NT2/D1 (cell line): ENCODE measurements at regions not wholly inside any gene's neighbourhood (a gene's known extent, or its start where the extent isn't known, plus 50 kb on each side); places are given as distances from the start of the nearest gene placed in this dataset.

ENCODE experiments used
- DNase-seq: peaks from one replicate; pipeline ENCODE4 v3.0.0-alpha.2; 2011; ENCODE audit warnings: low read depth, low spot score
- H3K27me3 ChIP-seq: 2 replicates; pipeline ENCODE4 v1.6.0; 2011; ENCODE audit warnings: mild to moderate bottlenecking; ENCODE audit not compliant: insufficient read length, insufficient read depth
- H3K36me3 ChIP-seq: 2 replicates; pipeline ENCODE4 v1.6.1; 2011; ENCODE audit warnings: mild to moderate bottlenecking, low read length, mixed read lengths; ENCODE audit not compliant: insufficient read depth, insufficient read length
- H3K4me1 ChIP-seq: 2 replicates; pipeline ENCODE4 v1.5.1; 2011; ENCODE audit not compliant: insufficient read depth, insufficient read length
- H3K4me3 ChIP-seq: 2 replicates; pipeline ENCODE4 v1.5.1; 2011; ENCODE audit warnings: low read depth; ENCODE audit not compliant: insufficient read length
- H3K9ac ChIP-seq: 2 replicates; pipeline ENCODE4 v1.6.0; 2011; ENCODE audit warnings: low read depth; ENCODE audit not compliant: insufficient read length
- H3K9me3 ChIP-seq: 2 replicates; pipeline ENCODE4 v1.5.1; 2011; ENCODE audit warnings: mild to moderate bottlenecking, low read length; ENCODE audit not compliant: insufficient read depth
- SUZ12 ChIP-seq: IDR thresholded peaks from 2 replicates; pipeline ENCODE4 v1.6.1; 2011; ENCODE audit not compliant: insufficient read length, insufficient read depth; ENCODE audit errors: extremely low read depth
- YY1 ChIP-seq: IDR thresholded peaks from 2 replicates; pipeline ENCODE4 v1.6.1; 2011; ENCODE audit not compliant: insufficient read length, insufficient read depth
- ZNF274 ChIP-seq: IDR thresholded peaks from 2 replicates; pipeline ENCODE4 v1.6.1; 2011; ENCODE audit warnings: mild to moderate bottlenecking, low read depth, low read length

DNA sequence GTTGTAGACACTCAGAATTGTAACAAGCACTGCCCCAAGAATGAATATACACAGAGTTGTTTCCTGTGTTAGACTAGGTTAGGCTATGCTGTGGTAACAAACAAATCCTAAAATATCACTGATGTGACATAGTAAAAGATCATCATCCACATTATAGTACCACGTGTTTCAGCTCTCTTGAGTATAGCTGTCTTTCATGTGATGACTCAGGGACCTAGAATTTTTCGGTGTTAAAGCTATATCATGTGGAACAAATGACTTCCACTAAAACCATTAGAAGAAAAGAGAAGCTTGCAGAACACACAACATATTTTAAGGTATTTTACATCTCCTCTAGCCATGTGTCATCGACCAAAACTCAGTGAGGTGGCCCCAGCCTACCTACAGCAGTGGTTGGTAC is 307.9 kb upstream of the RBMS3 start:
- Histone ChIP-seq H3K36me3 (no peaks in the 10 kb centered on the region), H3K9me3 (no peaks in the 10 kb centered on the region), H3K4me1 (no peaks in the 10 kb centered on the region), H3K4me3 (no peak overlapping the region), H3K9ac (no peak overlapping the region), H3K27me3 (no peaks in the 10 kb centered on the region)
- no peak for DNase-seq
- TF ChIP-seq SUZ12 (no peak), ZNF274 (no peak), YY1 (no peak)

DNA sequence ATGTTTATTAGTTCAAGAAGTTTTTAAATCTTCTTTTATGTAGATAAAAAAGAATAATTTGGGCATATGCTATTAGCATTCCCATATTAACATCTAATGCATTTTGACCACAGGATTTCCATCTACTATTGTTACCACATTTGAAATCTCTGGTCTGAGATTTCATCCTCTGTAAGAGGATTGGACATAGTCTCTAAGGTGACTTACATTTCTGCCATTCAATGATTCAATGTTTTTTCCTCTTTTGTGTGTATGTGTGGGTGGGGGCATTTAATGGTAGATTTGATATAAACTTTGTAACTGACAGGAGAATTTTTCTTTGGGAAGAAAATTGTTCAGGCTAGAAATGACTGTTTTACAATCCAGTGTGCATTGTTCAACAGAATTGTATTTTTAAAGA is 307.3 kb upstream of the RBMS3 start:
- no peak for DNase-seq
- TF ChIP-seq SUZ12 (no peak), ZNF274 (no peak), YY1 (no peak)
- Histone ChIP-seq H3K4me3 (no peak overlapping the region), H3K4me1 (no peaks in the 10 kb centered on the region), H3K36me3 (no peaks in the 10 kb centered on the region), H3K9ac (no peak overlapping the region), H3K9me3 (no peaks in the 10 kb centered on the region), H3K27me3 (no peaks in the 10 kb centered on the region)

DNA sequence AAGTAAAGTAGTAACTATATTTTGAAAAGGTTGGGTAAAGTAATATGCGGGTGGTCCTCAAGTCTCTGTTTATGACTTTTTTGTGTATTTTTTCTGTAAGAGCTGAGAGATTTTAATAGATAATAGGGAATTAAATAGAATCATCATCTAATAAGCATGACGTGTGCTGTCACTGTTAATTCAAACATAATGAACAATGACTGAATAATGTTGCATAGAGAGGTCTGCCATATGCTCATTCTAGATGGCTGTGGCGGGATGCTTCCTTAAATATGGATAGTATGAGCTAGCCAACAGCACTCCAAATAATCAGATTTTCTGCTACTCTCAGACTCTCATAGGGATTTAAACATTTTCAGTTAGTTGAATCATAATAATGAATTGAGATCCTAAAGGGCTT is 302.8 kb upstream of the RBMS3 start:
- TF ChIP-seq ZNF274 (no peak), YY1 (no peak), SUZ12 (no peak)
- H3K27me3 ChIP-seq = no peaks in the 10 kb centered on the region
- no peak for DNase-seq

DNA sequence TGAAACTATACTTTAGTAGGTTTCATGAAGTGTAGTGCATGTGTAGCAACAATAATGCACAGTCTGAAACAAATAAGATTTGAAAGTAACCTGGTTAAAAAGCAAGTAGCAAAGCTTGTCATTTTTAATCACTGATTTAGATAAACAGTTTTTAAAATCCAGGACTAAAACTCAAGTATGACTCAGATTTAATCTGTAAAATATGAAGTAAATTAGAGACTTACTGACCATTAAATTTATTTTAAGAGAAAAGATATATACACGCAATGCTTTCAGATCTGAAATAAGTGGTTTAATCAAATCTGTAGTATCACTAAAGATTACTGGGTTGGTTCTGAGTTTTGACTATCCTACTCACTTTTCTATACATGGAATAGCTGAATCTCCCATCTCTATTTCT is 300.7 kb upstream of the RBMS3 start:
- TF ChIP-seq ZNF274 = no peak
- TF ChIP-seq SUZ12 = no peak
- no peak for TF ChIP-seq YY1
- H3K4me3 ChIP-seq = no peak overlapping the region
- H3K9me3 ChIP-seq = no peaks in the 10 kb centered on the region
- H3K4me1 ChIP-seq = no peaks in the 10 kb centered on the region
- H3K27me3 ChIP-seq = no peaks in the 10 kb centered on the region
- H3K36me3 ChIP-seq = no peaks in the 10 kb centered on the region
- H3K9ac ChIP-seq = no peak overlapping the region
- no peak for DNase-seq

More for the DNA sequence above, 302.8 kb upstream of the RBMS3 start:
- Histone ChIP-seq H3K4me3 (no peak overlapping the region), H3K36me3 (no peaks in the 10 kb centered on the region), H3K4me1 (no peaks in the 10 kb centered on the region), H3K9me3 (no peaks in the 10 kb centered on the region), H3K9ac (no peak overlapping the region)

DNA sequence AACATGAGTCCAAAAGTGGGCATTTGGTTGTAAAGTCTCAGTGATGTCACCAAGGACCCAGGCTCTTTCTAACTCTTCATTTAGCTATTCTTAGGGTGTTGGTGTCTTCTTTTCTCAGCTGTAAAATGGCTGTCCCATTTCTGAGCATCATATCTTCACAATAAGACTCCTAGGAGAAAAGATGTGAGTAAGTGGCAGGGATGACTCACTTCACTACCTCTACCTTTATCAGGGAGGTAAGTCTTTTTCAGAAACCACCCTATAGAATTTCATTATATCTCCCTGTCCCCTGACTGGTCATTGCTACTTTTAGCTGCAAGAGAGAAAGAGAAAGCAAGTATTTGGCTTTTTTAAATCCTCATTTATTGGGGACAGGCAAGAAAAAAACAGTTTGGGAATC is 300.2 kb upstream of the RBMS3 start:
- H3K36me3 ChIP-seq = no peaks in the 10 kb centered on the region
- H3K9ac ChIP-seq = no peak overlapping the region
- H3K27me3 ChIP-seq = no peaks in the 10 kb centered on the region
- no peaks in the 10 kb centered on the region for H3K4me1 ChIP-seq
- H3K4me3 ChIP-seq = no peak overlapping the region
- H3K9me3 ChIP-seq = no peaks in the 10 kb centered on the region
- no peak for DNase-seq
- TF ChIP-seq SUZ12 = no peak
- TF ChIP-seq ZNF274 = no peak
- TF ChIP-seq YY1 = no peak

DNA sequence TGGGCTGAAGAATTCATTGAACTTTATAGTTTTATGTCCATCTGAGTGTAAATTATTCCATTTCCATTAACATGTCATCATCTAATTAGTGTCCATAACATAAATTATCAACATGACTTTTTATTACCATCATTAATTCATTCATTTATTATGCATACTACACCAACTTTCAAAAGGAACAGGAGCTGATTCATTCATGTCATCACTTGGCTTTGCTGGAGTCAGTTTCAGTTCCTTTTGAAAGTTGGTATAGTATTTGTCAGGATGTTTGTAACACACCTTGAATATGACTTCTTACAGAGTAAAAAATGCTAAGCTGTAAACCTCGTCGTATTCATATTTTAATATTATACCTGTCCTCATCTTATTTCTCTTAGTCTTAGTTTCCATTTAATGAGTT is 298.0 kb upstream of the RBMS3 start:
- Histone ChIP-seq H3K9me3 (no peaks in the 10 kb centered on the region), H3K27me3 (no peaks in the 10 kb centered on the region), H3K4me3 (no peak overlapping the region), H3K36me3 (no peaks in the 10 kb centered on the region), H3K4me1 (no peaks in the 10 kb centered on the region), H3K9ac (no peak overlapping the region)
- TF ChIP-seq ZNF274 (no peak), SUZ12 (no peak), YY1 (no peak)
- no peak for DNase-seq

DNA sequence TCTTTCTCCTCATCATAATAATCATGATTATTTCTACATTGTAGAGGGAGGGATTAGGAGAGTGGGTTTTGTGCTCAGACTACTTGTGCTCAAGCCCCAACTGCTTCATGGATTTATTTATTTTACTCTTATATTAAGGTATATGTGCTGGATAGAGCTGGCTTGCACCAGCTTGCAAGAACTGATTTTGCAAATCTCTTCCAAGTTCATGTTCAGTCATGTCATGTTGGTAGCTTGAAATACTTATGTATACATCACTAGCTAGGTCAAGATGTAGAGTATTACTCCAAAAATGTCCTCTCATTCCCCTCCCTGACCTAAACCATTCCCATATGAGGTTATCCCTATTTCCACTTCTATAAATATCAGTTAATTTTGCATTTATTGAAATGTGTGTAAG is 293.9 kb upstream of the RBMS3 start:
- H3K36me3 ChIP-seq = no peaks in the 10 kb centered on the region
- H3K4me3 ChIP-seq = no peak overlapping the region
- no peaks in the 10 kb centered on the region for H3K4me1 ChIP-seq
- H3K27me3 ChIP-seq = no peaks in the 10 kb centered on the region
- no peak for DNase-seq
- TF ChIP-seq ZNF274 (no peak), YY1 (no peak), SUZ12 (no peak)
- no peak overlapping the region for H3K9ac ChIP-seq
- no peaks in the 10 kb centered on the region for H3K9me3 ChIP-seq
